ENCODE measurements at regions not wholly inside any gene's neighbourhood (a gene's known extent, or its start where the extent isn't known, plus 50 kb on each side); places are given as distances from the start of the nearest gene placed in this dataset.

DNA sequence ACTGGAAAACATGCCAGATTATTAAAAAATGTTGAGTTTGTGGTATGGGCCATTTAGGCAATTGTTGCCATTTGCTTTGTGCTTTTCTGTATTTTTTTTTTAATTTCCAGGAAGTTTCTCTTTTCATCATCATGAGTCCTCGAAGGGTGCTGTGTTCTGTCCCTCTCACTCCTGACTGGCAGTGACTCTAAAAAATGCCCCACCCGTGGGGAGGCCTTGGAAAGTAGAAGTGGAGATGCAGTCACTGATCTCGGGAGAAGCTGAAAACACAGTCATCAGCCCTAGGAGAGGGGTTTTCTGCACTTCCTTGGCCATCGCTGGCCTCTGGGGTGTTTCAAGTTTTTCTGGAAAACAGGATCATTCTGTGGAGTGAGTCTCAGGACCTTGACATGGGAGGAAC is 98.5 kb upstream of the GRK3 start (continued):
- TF ChIP-seq CHD7 (IDR thresholded peaks at IDR 0.05; ENCODE audit: insufficient replicate concordance, low read length) (no peak), E2F6 (IDR thresholded peaks at IDR 0.05) (no peak)

Data from H1 (cell line).